Hematopoietic multipotent progenitor cell (in vitro differentiated cells): ENCODE measurements at regions not wholly inside any gene's neighbourhood (a gene's known extent, or its start where the extent isn't known, plus 50 kb on each side); places are given as distances from the start of the nearest gene placed in this dataset.

Source experiments
- DNase-seq, 3 donors: peaks; one replicate each; pipeline ENCODE4 v3.0.0-alpha.2; 2011 to 2015; ENCODE audit warnings: low read depth in 2 of 3, low spot score in 2 of 3

- DNase-seq: no peak
Measured at GRCh38 chr2:6442252-6442985, 423.3 kb downstream of the CMPK2 start.

- DNase-seq: no peak
Measured at GRCh38 chr2:6443061-6443823, 422.5 kb downstream of the CMPK2 start.

GRCh38 chr2:6444514-6444913, 421.2 kb downstream of the CMPK2 start:
- DNase-seq: no peak

- no peak for DNase-seq
Measured at GRCh38 chr2:6445156-6445555, 420.6 kb downstream of the CMPK2 start.

GRCh38 chr2:6446938-6447608, 418.6 kb downstream of the CMPK2 start:
- no peak for DNase-seq

- DNase-seq: no peak
Measured at GRCh38 chr2:6448893-6449292, 416.8 kb downstream of the CMPK2 start.

GRCh38 chr2:6449343-6449742, 416.4 kb downstream of the CMPK2 start:
- DNase-seq: no peak

- no peak for DNase-seq
Measured at GRCh38 chr2:6452702-6453481, 412.8 kb downstream of the CMPK2 start.

- DNase-seq: no peak
Measured at GRCh38 chr2:6454286-6454990, 411.3 kb downstream of the CMPK2 start.

GRCh38 chr2:6459138-6459537, 406.6 kb downstream of the CMPK2 start:
- DNase-seq: no peak

- DNase-seq: no peak
Measured at GRCh38 chr2:6470518-6470917, 395.2 kb downstream of the CMPK2 start.

GRCh38 chr2:6471419-6471818, 394.3 kb downstream of the CMPK2 start:
- DNase-seq: no peak

GRCh38 chr2:6474161-6475140, 391.3 kb downstream of the CMPK2 start:
- no peak for DNase-seq

- no peak for DNase-seq
Measured at GRCh38 chr2:6475155-6475940, 390.4 kb downstream of the CMPK2 start.

- DNase-seq: no peak
Measured at GRCh38 chr2:6480514-6480913, 385.2 kb downstream of the CMPK2 start.

- DNase-seq: no peak
Measured at GRCh38 chr2:6482256-6482655, 383.5 kb downstream of the CMPK2 start.

- DNase-seq: no peak
Measured at GRCh38 chr2:6487765-6488164, 377.9 kb downstream of the CMPK2 start.

- DNase-seq: no peak
Measured at GRCh38 chr2:6492573-6492972, 373.1 kb downstream of the CMPK2 start.
